ENCODE measurements at regions not wholly inside any gene's neighbourhood (a gene's known extent, or its start where the extent isn't known, plus 50 kb on each side); places are given as distances from the start of the nearest gene placed in this dataset.

DNA sequence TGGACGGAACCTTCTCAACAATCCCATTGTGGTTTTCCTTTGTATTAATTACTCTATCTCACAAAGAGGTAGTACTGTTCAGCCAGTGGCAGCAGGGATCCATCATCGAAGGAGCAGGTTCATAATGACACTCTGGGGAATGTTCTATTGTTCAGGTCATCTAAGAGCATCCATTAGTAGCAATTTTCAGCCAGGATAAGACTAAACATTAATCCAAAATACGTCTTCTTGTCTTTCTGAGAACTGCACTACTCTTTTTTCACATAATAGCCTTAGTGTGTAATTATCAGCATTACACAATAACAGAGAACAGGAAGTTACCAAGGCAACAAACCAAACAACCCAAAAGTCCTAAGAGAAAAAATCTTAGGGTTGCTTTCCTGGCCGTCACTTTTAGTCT, 259.5 kb upstream of the VWC2 start:
- TF ChIP-seq, protein P1, sequence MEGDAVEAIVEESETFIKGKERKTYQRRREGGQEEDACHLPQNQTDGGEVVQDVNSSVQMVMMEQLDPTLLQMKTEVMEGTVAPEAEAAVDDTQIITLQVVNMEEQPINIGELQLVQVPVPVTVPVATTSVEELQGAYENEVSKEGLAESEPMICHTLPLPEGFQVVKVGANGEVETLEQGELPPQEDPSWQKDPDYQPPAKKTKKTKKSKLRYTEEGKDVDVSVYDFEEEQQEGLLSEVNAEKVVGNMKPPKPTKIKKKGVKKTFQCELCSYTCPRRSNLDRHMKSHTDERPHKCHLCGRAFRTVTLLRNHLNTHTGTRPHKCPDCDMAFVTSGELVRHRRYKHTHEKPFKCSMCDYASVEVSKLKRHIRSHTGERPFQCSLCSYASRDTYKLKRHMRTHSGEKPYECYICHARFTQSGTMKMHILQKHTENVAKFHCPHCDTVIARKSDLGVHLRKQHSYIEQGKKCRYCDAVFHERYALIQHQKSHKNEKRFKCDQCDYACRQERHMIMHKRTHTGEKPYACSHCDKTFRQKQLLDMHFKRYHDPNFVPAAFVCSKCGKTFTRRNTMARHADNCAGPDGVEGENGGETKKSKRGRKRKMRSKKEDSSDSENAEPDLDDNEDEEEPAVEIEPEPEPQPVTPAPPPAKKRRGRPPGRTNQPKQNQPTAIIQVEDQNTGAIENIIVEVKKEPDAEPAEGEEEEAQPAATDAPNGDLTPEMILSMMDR (IDR thresholded peaks at IDR 0.05): no peak
- TF ChIP-seq ZFX (IDR thresholded peaks at IDR 0.05; ENCODE audit: borderline replicate concordance): no peak

All from 22Rv1 (cell line).